HUDEP-2 (cell line): ENCODE measurements at regions not wholly inside any gene's neighbourhood (a gene's known extent, or its start where the extent isn't known, plus 50 kb on each side); places are given as distances from the start of the nearest gene placed in this dataset.
A peak's percentile ranks its signal among the peaks of the same experiment; 100 is the strongest.

Experiments used
- DNase-seq, 76 experiments: peaks; one replicate each; lab custom pipeline; 2025; ENCODE audit not compliant: unreplicated experiment in 76 of 76; lab: John Stamatoyannopoulos, UW

DNA sequence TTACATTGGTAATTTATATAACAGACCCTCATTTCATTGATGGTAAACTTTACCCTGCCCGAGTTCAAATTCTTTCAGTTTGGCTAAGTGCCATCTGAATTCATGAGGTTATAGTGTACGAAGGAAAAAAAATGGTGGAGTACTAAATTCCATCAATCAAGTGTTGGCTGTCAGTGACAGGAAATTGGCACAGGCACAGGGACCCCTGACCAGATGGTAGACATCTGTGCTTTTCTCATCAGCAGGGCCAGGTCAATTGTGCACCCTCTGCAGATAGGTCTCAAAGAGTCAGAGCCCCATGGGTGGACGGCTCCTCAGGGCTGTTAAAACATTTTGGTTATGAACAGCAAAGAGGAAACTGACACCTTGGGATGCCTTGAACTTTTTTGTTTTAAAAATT, 439.2 kb downstream of the SETBP1 start:
- no peak for DNase-seq

DNA sequence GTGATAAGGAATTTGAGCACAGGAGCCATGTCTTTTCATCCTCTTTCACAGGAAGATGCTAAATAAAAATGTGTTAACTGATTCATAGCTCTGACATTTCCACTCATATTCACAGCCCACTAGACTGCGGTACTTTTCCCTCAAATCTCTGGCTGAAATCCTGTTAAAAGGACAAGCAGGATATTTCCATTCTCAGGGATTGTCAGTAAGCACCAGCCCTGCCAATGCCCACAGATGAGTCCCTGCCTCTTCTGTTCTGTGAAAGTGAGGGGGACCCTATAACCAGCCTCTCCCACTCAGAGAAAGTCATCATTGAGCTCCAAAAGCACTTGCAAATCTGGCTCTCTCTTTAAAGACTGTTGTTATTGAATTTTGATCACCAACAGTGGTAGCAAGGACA, 440.5 kb downstream of the SETBP1 start:
- no peak for DNase-seq

DNA sequence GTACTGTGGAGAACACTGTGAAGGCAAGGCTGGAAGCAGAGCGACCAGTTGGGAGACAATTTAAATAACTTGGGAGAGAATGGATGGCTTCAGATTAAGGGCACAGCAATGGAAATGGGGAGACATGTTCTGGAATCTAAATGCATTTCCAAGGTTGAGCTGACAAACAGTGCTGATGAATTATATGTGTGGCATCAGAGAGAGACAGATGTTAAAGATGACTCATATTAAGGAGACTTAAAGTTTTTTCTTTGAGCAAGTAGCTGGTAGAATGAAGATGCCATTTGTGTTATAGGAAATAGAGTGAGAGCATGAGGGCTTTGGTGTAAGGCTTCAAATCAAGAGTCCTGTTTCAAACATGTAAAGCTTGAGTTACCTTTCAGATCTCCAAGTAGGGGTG, 441.8 kb downstream of the SETBP1 start:
- DNase-seq: no peak

DNA sequence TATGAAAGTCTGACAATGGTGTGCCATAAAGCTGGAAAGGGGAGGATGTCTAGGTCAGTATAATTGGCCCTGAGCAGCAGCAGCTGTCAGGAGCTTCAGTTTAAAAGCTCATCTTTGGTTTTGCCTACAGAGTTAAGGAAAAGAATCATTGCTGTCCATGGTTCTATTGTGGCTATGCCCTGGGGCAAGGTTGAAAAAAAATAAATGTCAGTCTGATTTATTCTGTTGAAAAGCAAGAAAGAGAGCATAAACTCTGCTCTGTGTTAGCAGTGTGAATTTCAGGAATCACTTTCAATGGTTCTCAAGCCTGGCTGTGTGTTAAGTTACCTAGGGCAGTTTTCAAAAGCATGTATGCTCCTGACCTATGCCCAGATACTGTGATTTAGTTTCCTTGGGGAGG, 446.7 kb downstream of the SETBP1 start:
- DNase-seq: no peak

DNA sequence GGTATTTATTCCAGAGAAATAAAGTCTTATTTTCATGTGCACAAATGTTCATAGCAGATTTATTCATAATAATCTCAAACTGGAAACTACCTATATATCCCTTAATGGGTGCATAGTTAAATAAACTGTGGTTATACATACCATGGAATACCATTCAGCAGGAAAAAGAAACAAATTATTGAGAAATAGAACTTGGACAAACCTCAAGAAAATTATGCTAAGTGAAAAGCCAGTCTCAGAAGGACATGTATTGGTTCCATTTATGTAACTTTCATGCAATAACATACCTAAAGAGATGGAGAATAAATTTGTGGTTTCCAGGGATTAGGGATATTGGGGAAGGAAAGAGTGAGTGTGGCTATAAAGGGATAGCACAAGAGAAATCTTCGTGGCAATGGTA, 452.6 kb downstream of the SETBP1 start:
- DNase-seq: no peak

DNA sequence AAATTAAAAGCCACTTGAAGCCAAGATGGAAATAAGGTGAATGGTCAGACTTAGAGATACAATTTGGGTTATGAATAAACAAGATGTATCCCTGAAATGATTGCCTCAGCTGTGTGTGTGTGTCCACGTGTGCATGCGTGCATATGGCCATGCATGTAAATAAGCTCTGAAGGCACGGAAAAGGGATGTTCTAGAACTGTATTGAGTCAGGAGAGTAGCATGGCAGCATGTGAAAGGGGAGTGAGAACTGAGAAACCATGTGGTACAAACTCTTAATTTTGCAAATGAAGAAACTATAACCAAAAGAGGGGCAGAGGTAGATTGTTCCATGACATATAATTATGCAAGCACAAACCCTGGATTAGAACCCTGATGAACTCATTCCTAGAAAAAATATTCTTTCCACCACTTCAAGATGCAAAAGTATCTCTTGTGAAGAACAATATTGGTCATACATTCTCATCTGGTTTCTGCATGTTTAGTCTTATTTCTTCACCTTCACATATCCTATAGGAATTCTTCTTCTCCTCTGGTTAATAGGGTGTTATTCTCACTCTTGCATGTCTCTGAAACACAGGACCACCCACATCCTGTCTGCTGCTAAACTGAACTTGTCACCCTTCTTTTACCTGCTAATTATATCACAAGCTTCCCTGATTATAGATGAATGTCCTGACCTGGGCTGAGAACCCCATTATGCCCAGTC, 455.8 kb downstream of the SETBP1 start:
- DNase-seq: no peak

DNA sequence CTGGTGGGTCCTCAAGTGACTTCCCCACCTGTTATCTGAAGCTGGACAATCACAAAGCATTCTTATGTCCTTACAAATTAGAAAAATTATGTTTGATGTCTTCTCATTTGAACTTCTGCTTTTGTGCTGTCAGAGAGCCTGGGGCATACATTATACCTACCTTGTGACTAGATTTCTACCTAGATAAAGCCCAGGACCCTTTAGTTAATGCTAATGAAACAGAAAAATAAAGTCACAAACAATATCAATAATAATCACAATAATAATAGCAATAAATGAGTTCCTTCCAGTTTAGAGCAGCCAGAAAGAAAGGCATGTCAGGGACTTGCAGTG, 456.4 kb downstream of the SETBP1 start:
- DNase-seq: no peak

DNA sequence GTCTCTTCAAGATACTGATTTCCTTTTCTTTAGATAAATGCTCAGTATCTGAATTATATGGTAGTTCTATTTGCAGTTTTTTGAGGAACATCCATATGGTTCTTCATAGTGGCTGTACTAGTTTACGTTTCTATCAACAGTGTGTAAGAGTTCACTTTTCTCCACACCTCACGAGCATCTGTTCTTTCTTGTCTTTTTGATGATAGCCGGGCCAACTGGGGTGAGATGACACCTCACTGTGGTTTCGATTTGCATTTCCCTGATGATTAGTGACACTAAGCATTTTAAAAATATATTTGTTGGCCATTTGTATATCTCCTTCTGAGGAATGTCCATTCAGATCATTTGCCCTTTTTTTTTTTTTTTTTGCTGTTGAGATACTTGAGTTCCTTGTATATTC, 458.8 kb downstream of the SETBP1 start:
- DNase-seq: no peak

DNA sequence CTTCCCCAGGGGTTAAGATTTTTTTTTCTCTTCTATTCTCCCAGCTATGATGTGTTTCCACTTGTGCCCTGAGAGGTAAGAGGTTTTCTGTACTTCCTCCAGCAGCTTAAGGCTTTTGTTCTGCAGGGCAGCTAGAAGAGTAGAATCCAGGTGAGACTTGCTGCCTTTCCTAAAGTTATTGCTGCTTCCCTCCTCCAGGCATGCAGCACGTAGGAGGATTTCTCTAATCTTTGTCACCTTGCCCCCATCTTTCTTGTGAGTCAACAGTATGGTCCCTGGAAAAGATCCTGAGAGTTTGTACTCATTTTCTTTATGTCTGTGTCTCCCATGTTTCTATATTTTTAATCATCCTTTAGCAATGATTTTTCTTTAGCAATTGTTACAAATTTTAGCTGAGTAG, 462.2 kb downstream of the SETBP1 start:
- no peak for DNase-seq

DNA sequence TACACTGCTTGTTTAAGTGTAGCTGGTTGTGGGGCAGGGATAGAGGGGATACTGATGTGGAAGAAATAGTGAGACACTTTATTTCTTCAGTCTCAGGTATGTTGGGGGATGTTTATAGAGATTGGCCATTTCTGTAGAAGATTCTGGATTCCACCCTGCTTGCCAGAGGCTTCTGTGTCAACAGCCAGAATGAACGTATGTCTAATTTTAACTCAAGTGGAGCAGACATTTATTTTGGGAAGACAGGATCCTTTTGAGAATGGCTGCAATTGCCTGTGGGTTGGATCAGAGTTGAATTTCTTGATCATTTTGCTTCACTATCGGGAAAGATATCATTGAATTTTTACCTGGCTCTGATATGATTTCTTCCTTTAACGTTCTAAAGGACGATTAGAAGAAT, 465.6 kb upstream of the SLC14A2 start:
- DNase-seq: no peak

DNA sequence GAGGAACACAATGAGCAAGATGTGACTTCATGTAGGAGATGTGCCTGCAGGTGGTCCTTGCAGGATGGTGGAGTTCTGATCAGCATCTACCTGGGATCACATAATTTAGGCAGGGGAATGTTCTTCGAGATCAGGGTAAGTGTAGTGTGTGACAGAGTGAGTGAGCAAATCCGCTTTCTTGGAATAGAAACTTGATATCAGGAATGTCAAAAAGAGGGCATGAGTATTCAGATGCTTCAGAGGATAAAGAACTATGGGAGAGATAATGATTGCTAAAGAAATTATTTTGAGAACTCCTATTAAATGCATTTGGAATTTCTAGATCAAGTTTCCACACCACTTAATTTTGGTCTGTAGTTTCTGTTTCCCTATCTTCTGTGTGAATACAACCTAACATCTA, 463.6 kb upstream of the SLC14A2 start:
- DNase-seq: no peak

DNA sequence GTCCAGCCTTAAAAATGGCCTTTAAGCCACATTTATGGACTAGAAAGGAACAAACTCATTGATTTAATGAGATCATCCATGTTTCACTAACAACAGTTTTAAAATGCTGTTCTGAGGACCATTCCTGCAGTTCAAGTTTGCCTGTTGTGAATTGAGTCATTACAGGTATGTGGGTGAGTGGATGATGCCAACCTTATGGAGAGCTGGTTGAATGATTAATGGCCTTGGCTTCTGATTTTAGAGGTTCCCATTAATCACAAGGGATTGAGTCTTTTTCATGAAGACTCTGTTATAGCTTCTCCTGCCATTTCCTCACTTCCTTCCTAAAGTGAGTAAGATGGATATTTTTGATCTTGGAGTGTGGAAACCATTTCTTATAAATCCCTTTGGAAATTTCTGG, 459.8 kb upstream of the SLC14A2 start:
- DNase-seq: no peak

DNA sequence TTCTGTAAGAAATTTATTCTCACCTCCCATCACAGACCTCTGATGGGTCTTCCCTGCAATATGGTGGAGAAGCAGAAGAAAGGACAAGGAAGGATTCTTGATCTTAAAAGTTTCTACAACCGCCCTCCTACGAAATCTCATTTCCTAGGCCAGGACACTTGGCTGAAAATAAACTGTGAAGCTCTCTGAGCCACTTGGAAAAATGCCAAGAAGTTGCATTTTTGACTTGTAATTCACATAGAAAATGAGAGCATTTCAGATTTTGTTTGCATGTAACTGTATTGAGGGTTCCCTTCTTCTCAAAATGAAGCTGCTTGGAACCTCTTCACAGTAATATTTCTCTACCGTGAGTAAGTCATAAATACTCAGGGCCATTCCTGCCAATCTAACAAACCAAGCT, 458.3 kb upstream of the SLC14A2 start:
- DNase-seq: no peak

DNA sequence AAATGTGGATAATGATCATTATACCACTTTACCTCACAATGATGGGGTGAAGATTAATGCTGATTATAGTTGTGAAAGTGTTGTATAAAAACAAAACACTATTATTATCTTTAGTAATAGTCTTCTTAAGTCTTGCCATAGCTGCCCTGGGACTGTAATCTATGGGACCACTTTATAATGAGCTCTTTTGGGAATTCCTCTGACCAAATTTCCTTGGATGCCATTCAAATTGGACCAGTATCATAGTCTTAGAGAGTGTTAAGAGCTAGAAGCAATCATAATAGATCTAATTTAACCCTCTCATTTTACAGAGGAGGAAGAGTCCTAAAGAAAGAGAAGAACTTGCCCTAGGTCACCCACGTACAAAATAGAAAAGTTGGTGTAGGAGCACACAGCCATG, 457.7 kb upstream of the SLC14A2 start:
- DNase-seq: no peak

DNA sequence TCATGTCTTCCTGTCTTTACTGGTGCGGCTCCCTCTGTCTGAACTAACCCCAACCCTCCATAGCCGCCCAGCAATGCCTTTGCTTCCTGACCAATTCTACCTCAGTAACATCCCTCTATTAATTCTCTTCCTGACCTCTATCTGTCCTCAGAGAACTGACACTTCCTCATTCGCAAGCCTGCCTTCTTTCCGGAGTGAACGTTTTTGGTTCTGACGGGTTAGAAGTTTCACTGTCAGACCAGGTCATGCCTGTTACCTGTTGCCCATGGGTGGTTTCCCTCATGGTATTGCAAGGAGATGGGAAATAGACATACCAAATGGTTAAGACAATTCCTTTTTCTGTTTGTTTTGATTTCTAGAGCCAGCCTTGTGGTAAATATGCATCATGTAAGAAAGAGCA, 453.4 kb upstream of the SLC14A2 start:
- no peak for DNase-seq

DNA sequence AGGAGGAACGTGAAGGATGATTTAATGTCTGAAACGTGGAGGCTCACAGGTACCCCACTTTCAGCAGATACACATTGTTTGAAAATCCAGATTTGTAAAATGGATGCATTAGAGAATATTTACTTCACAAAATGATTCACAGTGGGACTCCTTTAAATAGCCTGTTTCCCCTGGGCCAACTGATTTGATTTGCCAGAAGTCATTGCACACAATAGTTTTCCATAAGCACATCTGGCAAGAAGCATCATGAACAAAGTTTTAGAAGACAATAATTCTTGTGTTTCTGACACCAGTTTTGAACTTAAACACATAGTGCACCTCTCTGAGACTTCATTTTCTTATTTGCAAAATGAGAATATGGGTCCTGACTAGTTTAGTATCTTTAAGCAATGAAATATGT, 451.4 kb upstream of the SLC14A2 start:
- DNase-seq: no peak

DNA sequence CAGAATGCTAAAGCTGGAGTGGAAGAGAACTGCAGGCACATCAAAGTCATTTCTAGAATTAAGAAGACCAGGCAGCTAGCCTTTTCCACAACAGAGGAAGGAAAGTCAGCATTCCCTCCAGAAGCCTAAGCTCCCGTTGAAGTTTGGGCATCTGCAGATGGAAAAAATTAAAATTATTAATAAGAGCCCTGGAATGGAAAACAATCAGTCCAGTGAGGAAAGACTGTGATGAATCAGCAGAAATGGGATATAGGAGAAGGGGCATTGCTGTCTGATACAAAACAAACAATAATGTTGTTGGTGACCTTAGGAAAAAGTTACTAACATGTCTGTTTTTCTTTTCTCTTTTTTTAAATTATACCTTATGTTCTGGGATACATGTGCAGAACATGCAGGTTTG, 450.7 kb upstream of the SLC14A2 start:
- DNase-seq: no peak

DNA sequence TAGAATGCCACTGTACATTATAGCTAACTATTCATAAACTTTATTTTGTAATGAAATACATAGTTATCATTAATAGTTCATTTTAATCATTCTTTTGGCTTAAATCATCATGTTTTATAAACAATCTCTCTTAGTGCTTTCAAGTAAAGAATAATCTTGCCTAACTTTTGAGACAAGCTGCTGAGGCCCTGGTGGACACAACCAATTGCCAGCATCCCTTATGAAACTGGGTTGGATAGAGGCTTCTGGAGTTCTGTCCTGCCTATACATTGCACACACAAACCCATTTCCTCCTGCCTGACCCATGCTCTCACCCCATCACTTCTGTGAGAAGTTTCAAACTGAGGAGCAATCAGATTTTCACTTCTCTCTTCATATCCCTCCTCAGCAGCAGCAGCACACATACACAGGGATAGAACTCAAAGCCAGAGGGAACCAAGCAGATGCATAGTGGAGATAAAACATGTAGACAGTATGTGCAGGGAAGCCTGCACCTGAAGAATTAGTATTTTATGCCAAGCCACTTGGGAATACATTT, 450.0 kb upstream of the SLC14A2 start:
- DNase-seq: no peak

DNA sequence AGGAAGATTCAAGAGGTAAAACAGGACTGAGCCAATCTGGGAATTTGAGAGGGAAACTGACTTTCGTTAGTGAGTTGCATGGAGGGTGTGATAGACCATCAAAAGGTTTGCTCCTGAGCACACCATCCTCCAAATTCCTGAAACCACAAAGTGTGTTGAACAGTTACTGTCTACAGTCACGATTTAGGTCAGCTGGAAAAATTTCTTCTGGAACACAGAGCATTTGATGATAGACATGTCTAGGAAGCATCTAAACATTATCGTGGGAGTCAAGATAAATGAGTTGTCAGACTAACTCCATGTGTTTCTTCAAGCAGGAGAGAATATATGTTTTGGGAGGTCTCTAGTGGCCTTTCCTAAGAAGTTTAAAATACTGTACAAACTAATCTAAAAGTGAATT, 449.4 kb upstream of the SLC14A2 start:
- DNase-seq: no peak

DNA sequence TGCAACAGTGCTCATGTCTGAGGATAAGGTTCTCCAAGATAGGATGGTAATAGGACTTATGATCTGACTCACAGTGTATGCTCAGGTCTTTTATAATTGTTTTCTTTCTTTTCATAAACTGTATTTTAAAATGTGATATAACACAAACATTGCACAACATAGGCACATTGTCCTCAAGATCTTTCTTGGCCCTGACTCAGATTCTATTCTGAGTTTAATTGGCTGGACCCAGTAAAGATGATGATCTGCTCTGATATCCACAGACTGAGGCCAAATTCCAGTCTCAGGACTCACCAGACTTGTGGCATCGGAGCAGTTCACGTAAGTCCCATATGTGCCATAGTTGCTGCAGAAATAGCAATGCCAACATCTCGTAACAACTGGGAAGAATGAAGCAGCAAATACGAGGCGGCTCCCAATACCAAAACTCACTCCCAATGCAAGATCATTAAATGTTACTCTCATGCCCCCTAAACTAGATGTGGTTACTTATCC, 448.9 kb upstream of the SLC14A2 start:
- no peak for DNase-seq

DNA sequence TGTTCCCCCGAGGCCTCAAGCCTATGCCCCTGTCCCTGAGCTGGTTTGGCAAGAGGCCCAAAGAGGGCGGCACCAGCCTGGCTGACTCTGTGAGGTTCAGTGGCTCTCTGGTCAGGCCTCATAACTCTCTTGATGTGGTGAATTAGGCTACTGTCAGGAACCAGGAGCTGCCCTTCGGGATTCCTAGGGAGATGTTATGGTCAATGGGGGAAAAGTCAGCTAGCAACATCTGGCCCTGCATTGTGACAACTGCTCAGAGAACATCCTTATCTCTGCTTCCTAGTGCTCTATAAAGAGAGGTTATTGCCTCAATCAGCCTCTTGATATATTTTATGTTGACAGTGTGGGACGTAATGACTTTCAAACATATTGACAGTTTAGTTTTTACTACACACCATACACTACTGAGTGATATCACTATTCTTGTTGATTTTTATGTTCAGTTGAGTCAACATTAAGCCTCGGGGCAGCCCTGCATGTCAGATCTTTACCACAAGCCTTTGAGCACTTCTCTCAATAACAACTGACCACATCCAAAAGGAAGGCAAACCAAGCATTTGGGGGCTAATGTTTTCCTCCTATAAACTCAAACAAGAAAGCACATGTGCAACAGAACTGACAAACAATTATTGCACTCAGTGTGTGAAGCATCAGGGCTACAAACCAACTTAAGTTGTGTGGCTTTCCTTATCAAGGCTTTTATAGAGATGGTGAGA, 448.3 kb upstream of the SLC14A2 start:
- DNase-seq: peak in 1 of 76 experiments; percentile 17

DNA sequence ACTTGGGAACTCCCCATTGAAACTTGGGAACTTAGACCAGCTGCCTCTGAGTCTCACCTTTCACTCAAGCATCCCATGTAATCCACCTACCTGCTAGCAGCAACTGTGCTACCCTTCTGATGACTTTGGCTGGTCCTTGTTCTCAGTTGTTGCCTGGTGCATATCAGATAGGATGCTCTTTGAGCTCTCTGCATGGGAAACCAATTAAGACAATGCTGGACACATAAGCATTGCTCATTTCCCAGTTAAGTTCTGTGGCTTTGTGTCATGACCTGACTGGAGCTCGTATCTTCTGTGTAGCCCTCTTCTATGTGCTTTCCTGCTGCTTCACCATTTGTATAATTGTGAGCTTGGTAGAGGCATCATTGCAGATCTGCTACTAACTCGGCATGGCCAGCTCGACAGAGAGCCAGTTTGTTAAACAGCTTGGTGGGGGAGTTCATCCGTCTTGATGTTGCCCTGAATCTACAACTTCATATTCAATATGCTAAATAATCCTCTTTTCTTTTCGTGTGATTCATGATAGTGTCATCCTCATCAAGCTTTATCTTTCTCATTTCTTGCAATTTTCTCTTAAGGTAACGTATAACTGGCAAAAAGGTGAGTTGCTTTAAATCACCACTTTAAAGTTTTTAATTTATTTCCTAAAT, 447.5 kb upstream of the SLC14A2 start:
- no peak for DNase-seq
